Testis (tissue), 2 donors: ENCODE measurements at regions not wholly inside any gene's neighbourhood (a gene's known extent, or its start where the extent isn't known, plus 50 kb on each side); places are given as distances from the start of the nearest gene placed in this dataset.

ENCODE experiments used
- DNase-seq: peaks from one replicate; pipeline ENCODE4 v3.0.0-alpha.2; 2019
- H3K27ac ChIP-seq, 2 donors: fragments of 200-600 bp; sonication (generic); one replicate each; pipeline ENCODE4 v1.5.1; 2019
- H3K27me3 ChIP-seq: fragments of 200-600 bp; sonication (generic); one replicate; pipeline ENCODE4 v1.5.1; 2019
- H3K36me3 ChIP-seq: fragments of 200-600 bp; sonication (generic); one replicate; pipeline ENCODE4 v1.5.1; 2017; ENCODE audit warnings: low read depth; ENCODE audit errors: missing control alignments
- H3K4me1 ChIP-seq: fragments of 200-600 bp; sonication (generic); one replicate; pipeline ENCODE4 v1.5.1; 2019
- H3K4me3 ChIP-seq, 2 donors: fragments of 200-600 bp; sonication (generic); one replicate each; pipeline ENCODE4 v1.5.1; 2017 to 2019
- H3K9me3 ChIP-seq: fragments of 200-600 bp; sonication (generic); one replicate; pipeline ENCODE4 v1.5.1; 2017
- POLR2A ChIP-seq: fragments of 450-650 bp; IDR thresholded peaks from one replicate; pipeline ENCODE4 v1.6.1; 2017; ENCODE audit warnings: antibody characterized with exemption, mild to moderate bottlenecking, moderate library complexity
- WGBS, 2 donors: methylation state at CpG; one replicate each; pipeline ENCODE4 v1.1.5; 2018; 5-methylcytosine and 5-hydroxymethylcytosine counted together
- intact Hi-C: fragments of 100-400 bp; cut with DNase I; formaldehyde crosslinking; loops from one replicate; pipeline ENCODE4 v1.15.1; 2023; ENCODE audit warnings: low total_unique reads
- TF ChIP-seq, protein P1 (sequence below), 3 experiments: fragments of 450-650 bp in 2 of 3; fragments of 200-600 bp in 1 of 3; sonication (generic) in 1 of 3; IDR thresholded peaks; one replicate each; pipeline ENCODE4 v1.5.1; 2016 to 2019; ENCODE audit warnings: antibody characterized with exemption in 3 of 3, mild to moderate bottlenecking in 2 of 3, moderate library complexity in 1 of 3

DNA sequence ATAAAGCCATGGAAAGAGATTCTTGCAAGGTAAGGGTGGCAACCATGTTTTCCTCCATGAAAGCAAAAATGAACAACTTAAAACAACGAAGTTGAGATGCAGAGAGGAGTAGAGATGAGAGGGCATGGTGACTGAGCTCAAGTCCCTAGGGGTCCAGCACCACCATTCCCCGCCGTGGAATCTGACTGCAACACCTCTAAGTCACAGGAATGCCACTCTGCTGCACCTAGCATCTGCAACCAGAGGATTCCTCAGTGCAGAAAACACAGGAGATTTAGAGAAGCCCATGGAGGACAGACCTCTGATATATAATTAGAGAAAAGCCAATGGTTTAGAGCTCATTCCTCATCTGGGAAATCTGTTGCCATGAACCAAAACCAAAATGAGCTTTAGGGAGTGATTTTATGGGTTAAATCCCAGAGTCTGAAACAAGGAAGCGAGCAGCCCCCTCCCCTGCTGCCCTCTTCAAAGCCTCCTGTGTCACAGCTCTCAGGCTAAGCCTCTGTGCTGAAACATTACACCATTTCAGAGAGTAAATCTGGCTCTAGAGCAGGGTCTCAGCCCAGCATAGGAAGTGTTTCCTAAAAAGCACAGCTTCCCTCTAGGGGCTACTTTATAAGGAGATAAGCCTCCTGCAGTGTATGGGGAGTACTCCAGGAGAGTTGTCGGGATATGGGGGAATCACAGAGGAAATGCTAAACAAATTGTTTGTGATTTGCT, 1043.6 kb downstream of the UQCRFS1 start:
- H3K27ac ChIP-seq: no peak overlapping the region
- peaks cover 5% of the 10 kb centered on the region for H3K4me1 ChIP-seq
- no peak for TF ChIP-seq POLR2A
- intact Hi-C loops: loop anchor here (10.0 kb wide), 1 partner anchor 605 kb away; no protein-coding TSS in a partner anchor
- WGBS, 2 donors: 42 to 50% methylated on average over 5 of the region's 5 CpGs
- no peaks in the 10 kb centered on the region for H3K36me3 ChIP-seq
- no peaks in the 10 kb centered on the region for H3K27me3 ChIP-seq
- no peak overlapping the region for H3K4me3 ChIP-seq
- H3K9me3 ChIP-seq: no peaks in the 10 kb centered on the region
- DNase-seq: no peak

DNA sequence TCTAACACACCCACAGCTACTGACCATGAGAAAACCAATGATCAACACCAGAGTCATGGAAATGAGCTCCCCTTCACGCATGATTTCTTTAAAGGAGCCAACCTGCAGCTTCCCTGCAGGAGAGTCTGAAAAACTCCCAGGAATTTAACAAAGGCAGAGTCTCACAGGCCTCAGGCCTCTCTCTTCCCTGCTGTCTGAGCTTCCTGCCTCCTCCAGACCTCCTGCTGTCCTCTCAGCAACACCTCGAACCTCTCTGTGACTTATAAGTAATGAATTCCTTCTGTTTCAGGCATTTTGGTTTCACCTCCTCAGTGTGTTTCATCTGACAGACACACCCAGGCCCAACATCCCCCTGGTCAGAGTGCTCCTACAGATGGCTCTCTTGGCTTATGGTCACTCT, 1044.4 kb downstream of the UQCRFS1 start:
- Histone ChIP-seq H3K9me3 (no peaks in the 10 kb centered on the region), H3K4me1 (peaks cover 10% of the 10 kb centered on the region), H3K36me3 (no peaks in the 10 kb centered on the region), H3K27me3 (no peaks in the 10 kb centered on the region), H3K4me3 (no peak overlapping the region), H3K27ac (no peak overlapping the region)
- 61 to 69% methylated on average over 2 of the region's 2 CpGs for WGBS, 2 donors
- DNase-seq: no peak
- intact Hi-C loops: loop anchor here (10.0 kb wide), 1 partner anchor 606 kb away; no protein-coding TSS in a partner anchor
- TF ChIP-seq, protein P1, sequence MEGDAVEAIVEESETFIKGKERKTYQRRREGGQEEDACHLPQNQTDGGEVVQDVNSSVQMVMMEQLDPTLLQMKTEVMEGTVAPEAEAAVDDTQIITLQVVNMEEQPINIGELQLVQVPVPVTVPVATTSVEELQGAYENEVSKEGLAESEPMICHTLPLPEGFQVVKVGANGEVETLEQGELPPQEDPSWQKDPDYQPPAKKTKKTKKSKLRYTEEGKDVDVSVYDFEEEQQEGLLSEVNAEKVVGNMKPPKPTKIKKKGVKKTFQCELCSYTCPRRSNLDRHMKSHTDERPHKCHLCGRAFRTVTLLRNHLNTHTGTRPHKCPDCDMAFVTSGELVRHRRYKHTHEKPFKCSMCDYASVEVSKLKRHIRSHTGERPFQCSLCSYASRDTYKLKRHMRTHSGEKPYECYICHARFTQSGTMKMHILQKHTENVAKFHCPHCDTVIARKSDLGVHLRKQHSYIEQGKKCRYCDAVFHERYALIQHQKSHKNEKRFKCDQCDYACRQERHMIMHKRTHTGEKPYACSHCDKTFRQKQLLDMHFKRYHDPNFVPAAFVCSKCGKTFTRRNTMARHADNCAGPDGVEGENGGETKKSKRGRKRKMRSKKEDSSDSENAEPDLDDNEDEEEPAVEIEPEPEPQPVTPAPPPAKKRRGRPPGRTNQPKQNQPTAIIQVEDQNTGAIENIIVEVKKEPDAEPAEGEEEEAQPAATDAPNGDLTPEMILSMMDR (IDR thresholded peaks at IDR 0.05): no peak
- no peak for TF ChIP-seq POLR2A

DNA sequence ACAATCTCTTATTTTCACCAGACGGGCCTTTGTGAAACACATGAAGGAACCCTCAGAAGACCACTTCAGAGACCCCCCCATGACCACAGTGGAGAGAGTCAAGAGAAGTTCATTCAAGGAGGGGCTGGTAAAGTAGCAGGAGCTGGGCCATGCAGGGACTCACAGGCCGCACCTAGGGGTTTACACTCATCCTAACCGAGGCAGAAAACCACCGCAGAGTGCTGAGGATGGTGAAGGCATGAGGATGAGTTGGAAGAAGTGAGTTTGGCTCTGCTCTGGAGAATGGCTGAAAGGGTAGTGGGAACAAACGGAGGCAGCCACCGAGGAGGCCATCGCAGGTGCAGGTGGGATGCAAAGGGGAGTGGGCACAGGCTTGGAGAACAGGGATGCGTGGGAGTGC, 1046.9 kb downstream of the UQCRFS1 start:
- intact Hi-C loops: loop anchor here (10.0 kb wide), 1 partner anchor 609 kb away; no protein-coding TSS in a partner anchor
- DNase-seq: no peak
- H3K27ac ChIP-seq: no peak overlapping the region
- WGBS, 2 donors: 85 to 86% methylated on average over 8 of the region's 8 CpGs
- no peak for TF ChIP-seq POLR2A
- TF ChIP-seq, protein P1 (IDR thresholded peaks at IDR 0.05): no peak
- H3K36me3 ChIP-seq: no peaks in the 10 kb centered on the region
- no peaks in the 10 kb centered on the region for H3K9me3 ChIP-seq
- no peak overlapping the region for H3K4me3 ChIP-seq
- no peaks in the 10 kb centered on the region for H3K27me3 ChIP-seq
- H3K4me1 ChIP-seq: peaks cover 10% of the 10 kb centered on the region

DNA sequence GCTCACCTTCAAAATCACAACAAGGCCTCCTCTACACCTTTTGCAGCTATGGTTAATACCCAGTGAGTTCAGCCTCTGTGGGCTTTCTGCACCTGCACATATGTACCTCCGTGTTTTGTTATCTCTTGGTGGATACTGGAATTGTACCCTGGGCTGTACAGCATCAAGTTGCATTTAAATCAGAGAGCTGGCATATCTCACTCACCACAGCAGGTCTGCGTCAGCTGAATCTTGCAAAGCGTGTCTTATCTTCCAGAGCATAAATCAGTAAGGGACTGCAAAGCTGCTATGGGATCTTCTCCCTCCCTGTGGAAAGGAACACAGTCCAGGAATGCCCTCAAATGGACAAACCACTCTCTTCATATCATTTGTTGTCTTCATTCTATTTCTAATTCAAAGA, 1048.7 kb downstream of the UQCRFS1 start:
- no peaks in the 10 kb centered on the region for H3K36me3 ChIP-seq
- no peaks in the 10 kb centered on the region for H3K27me3 ChIP-seq
- WGBS, 2 donors: 67 to 75% methylated on average over 3 of the region's 3 CpGs
- H3K4me1 ChIP-seq: peaks cover 10% of the 10 kb centered on the region
- H3K27ac ChIP-seq: no peak overlapping the region
- DNase-seq: peak; percentile 29
- intact Hi-C loops: loop anchor here (10.0 kb wide), 1 partner anchor 611 kb away; no protein-coding TSS in a partner anchor
- H3K4me3 ChIP-seq: no peak overlapping the region
- no peak for TF ChIP-seq POLR2A
- TF ChIP-seq, protein P1 (IDR thresholded peaks at IDR 0.05): no peak
- no peaks in the 10 kb centered on the region for H3K9me3 ChIP-seq

DNA sequence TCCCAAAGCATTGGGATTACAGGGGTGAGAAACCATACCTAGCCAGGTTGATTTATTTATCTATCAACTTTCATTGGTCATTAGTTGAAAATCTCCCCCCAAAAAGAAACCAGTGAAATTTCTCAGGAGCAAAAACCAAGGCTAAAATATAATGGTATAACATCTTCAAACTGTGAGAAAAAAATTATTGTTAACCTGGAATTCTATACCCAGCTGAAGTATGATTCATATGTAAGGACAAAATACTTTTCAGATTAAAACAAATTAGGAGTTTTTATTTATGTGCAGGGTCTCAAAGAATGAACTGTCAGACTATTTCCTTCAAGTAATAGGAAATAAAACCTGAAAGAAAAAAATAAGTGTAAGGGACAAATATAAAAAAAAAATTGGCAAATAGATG, 1053.9 kb downstream of the UQCRFS1 start:
- Histone ChIP-seq H3K4me3 (no peak overlapping the region), H3K27ac (no peak overlapping the region), H3K36me3 (no peaks in the 10 kb centered on the region), H3K9me3 (no peaks in the 10 kb centered on the region), H3K27me3 (no peaks in the 10 kb centered on the region), H3K4me1 (peaks cover 2% of the 10 kb centered on the region)
- no peak for TF ChIP-seq POLR2A
- TF ChIP-seq, protein P1 (IDR thresholded peaks at IDR 0.05): no peak
- intact Hi-C loops: no loop called here
- DNase-seq: no peak
